ENCODE measurements at regions not wholly inside any gene's neighbourhood (a gene's known extent, or its start where the extent isn't known, plus 50 kb on each side); places are given as distances from the start of the nearest gene placed in this dataset.

DNA sequence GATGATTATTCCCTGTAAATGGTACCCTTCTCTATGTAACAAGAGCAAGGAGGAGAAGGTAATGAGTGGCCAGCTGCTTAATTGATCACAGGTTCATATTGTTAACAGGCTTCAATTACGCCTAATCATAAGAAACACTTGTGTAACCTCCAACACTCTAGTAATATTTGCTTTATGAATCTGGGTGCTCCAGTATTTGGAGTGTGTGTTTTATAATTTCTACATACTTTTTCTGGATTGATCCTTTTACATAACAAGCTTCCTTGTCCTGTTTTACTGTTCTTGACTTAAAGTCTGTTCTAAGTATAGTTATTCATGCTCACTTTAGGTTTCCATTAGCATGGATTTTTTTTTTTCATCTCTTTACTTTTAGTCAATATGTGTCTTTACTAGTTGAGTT, 984.2 kb downstream of the AMY1C start:
- Histone ChIP-seq H3K9me3 (replicated peaks in 1 of 2; ENCODE audit: control insufficient read depth in 1 of 2, insufficient read depth in 1 of 2, low read length in 2 of 2) (peaks cover 0 to 12% of the 10 kb centered on the region in 2 donors), H3K4me3 (replicated peaks in 1 of 3; ENCODE audit: low read depth in 2 of 3, low read length in 3 of 3) (no peak overlapping the region), H3K4me2 (replicated peaks; ENCODE audit: extremely low read depth, low read length, poor library complexity, severe bottlenecking) (no peak overlapping the region), H2AFZ (ENCODE audit: insufficient read depth, low read depth, low read length, poor library complexity, severe bottlenecking) (no peak overlapping the region), H3K79me2 (ENCODE audit: insufficient read depth, low read length) (no peaks in the 10 kb centered on the region), H3K36me3 (replicated peaks in 1 of 2; ENCODE audit: control insufficient read depth in 1 of 2, insufficient read depth in 2 of 2, low read length in 2 of 2) (no peaks in the 10 kb centered on the region), H3K27ac (ENCODE audit: low read depth in 1 of 2, low read length in 2 of 2) (no peak overlapping the region), H4K20me1 (ENCODE audit: insufficient read depth, low read length) (no peaks in the 10 kb centered on the region), H3K9ac (ENCODE audit: insufficient read depth, low read length, poor library complexity, severe bottlenecking) (no peak overlapping the region), H3K27me3 (ENCODE audit: control insufficient read depth in 2 of 2, insufficient read depth in 2 of 2, low read length in 2 of 2) (no peaks in the 10 kb centered on the region), H3K4me1 (ENCODE audit: control insufficient read depth in 1 of 2, insufficient read depth in 2 of 2, low read length in 2 of 2) (no peaks in the 10 kb centered on the region)
- DNase-seq: no peak
- intact Hi-C loops (cut with micrococcal nuclease): no loop called here
- no peaks in the 10 kb centered on the region for H3K4me1 Mint-ChIP-seq
- no CpG with 5 or more reads among the region's 1 CpG for WGBS (ENCODE audit: insufficient coverage)
- no peaks in the 10 kb centered on the region for H3K36me3 Mint-ChIP-seq
- H3K27ac Mint-ChIP-seq: no peak overlapping the region
- peaks cover 0 to 1% (median 0%) of the 10 kb centered on the region in 3 donors for H3K27me3 Mint-ChIP-seq (ENCODE audit: low read depth in 3 of 3)
- no peak overlapping the region for H3K4me3 Mint-ChIP-seq
- peaks cover 0 to 4% (median 0%) of the 10 kb centered on the region in 7 donors for H3K9me3 Mint-ChIP-seq
- TF ChIP-seq CTCF (IDR thresholded peaks at IDR 0.05): no peak

GRCh38 chr1:104745875-104746274, 996.2 kb downstream of the AMY1C start:
- H3K9ac ChIP-seq (ENCODE audit: insufficient read depth, low read length, poor library complexity, severe bottlenecking): no peak overlapping the region
- H3K4me3 ChIP-seq (replicated peaks in 1 of 3; ENCODE audit: low read depth in 2 of 3, low read length in 3 of 3): no peak overlapping the region
- no peaks in the 10 kb centered on the region for H3K9me3 ChIP-seq (replicated peaks in 1 of 2; ENCODE audit: control insufficient read depth in 1 of 2, insufficient read depth in 1 of 2, low read length in 2 of 2)
- no peaks in the 10 kb centered on the region for H3K79me2 ChIP-seq (ENCODE audit: insufficient read depth, low read length)
- H3K27me3 ChIP-seq (ENCODE audit: control insufficient read depth in 2 of 2, insufficient read depth in 2 of 2, low read length in 2 of 2): no peaks in the 10 kb centered on the region
- no peak overlapping the region for H3K4me2 ChIP-seq (replicated peaks; ENCODE audit: extremely low read depth, low read length, poor library complexity, severe bottlenecking)
- H3K4me1 Mint-ChIP-seq: no peaks in the 10 kb centered on the region
- H3K36me3 ChIP-seq (replicated peaks in 1 of 2; ENCODE audit: control insufficient read depth in 1 of 2, insufficient read depth in 2 of 2, low read length in 2 of 2): no peaks in the 10 kb centered on the region
- no peak overlapping the region for H3K4me3 Mint-ChIP-seq
- H4K20me1 ChIP-seq (ENCODE audit: insufficient read depth, low read length): no peaks in the 10 kb centered on the region
- no peaks in the 10 kb centered on the region for H3K4me1 ChIP-seq (ENCODE audit: control insufficient read depth in 1 of 2, insufficient read depth in 2 of 2, low read length in 2 of 2)
- no peaks in the 10 kb centered on the region for H3K9me3 Mint-ChIP-seq
- no peak for DNase-seq
- intact Hi-C loops (cut with micrococcal nuclease): no loop called here
- H3K27ac ChIP-seq (ENCODE audit: low read depth in 1 of 2, low read length in 2 of 2): no peak overlapping the region
- H3K36me3 Mint-ChIP-seq: no peaks in the 10 kb centered on the region
- no CpG with 5 or more reads among the region's 2 CpGs for WGBS (ENCODE audit: insufficient coverage)
- no peak for TF ChIP-seq CTCF (IDR thresholded peaks at IDR 0.05)
- no peak overlapping the region for H3K27ac Mint-ChIP-seq
- H3K27me3 Mint-ChIP-seq (ENCODE audit: low read depth in 3 of 3): no peaks in the 10 kb centered on the region
- H2AFZ ChIP-seq (ENCODE audit: insufficient read depth, low read depth, low read length, poor library complexity, severe bottlenecking): no peak overlapping the region
